Embryonic facial prominence (tissue), 1 donor: ENCODE measurements at regions not wholly inside any gene's neighbourhood (a gene's known extent, or its start where the extent isn't known, plus 50 kb on each side); places are given as distances from the start of the nearest gene placed in this dataset.

Experiments
- DNase-seq: peaks from one replicate; pipeline ENCODE4 v3.0.0-alpha.2; 2016; ENCODE audit errors: extremely low spot score

DNA sequence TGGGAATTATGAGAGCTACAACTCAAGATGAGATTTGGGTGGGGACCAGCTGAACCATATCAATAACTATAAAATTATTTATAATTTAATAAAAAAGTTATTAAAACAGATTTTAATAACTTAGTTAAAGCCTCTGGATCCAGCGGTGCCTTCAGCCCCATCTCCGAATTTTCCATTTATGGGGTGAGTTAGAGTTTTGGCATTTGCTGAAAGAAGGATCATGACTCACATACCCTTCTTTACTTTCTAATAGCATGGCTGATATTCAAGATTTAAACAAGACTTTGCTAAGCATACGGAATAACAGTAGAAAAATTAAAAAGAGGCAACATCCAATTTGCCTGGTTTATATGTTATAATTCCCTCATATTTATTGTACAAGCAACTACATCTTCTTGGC, 94.5 kb downstream of the RDH14 start:
- DNase-seq = no peak

DNA sequence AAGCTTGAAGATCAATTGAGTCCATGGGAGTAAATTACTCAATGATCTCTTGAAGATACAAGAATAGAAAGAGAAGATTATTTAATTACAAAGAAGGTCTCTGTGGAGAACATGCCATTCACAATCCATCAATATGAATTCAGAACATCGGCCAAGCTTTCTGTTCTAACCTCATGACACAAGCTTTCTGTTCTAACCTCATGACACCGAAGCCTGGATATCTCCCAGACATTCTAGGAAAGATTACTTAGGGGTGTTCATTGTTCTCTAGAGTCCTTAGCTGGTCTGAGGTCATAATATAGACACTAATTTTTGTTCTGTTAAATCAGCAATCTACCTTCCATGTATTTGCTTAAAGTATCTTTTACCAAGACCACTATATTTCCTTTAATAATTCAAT, 95.5 kb downstream of the RDH14 start:
- DNase-seq = no peak

DNA sequence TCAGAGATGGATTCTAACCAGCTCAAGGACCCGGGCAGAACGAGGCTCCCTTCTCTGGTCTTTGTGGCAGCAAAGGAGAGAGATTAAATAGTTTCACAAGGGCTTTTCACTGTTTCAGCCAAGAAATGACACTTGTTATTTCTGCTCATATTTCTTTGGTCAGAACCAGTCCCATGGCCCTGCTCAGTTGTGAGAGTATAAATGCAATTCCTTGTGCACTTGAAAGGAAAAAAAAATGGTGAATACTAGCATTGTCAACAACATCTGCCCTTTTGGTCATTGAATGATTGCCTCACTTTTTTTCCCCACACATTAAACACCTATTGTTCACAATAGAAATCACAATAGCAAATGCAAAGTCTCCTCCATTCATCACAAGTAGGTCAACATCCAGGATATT, 104.4 kb downstream of the RDH14 start:
- DNase-seq = no peak

DNA sequence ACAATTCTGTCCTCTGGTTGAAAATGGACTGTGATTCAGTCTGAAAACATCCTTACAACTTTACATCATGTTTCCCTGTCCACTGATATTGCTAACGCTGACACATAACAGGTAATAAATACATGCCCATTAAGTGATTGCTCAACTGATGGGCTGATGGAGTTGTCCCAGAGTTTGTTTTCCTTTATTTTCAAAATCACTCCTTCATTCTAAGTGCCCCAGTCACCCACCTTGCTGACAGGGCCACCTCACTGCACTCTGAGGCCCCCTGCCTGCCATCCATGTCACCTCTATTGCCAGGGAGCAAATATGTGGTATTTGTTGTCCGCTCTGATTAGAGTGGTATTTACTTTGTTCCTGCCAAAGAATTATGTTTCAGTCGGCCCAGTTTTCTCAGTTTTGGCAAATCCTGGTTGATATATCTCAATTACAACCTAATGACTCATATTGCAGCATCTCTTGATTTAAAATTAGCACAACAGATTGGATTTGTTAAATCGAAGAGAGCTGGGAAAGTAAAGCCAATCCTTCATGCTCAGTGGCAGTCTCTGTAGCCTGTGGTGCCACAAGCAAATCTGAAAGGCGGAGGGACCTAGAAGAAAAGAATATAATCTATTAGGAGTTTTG, 105.1 kb downstream of the RDH14 start:
- DNase-seq = no peak

DNA sequence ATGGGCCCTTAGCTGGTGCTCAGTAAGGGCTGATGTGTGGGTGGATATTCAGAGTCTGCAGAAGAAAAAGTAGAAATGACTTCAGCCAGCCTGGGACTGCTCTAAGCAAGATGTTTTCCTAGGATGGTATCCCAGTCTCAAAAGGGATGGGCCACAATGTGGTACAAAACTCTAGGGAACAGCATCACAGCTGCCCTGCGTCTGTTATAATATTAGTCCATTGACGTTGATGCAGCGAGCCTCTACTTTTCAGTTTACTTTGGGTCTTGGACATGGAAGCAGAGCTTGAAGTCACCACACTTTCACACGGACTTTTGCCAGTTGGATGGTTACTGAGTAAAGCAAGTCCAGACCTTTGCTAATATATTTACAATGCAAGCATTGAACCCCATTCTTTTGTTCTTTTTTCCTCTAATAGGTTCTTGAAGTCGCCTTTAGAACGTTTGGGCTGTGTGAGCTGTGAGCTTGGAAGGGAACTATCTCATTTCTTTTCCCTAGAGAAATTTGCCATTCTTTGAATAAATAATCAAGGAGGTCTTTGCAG, 105.7 kb downstream of the RDH14 start:
- DNase-seq = no peak

DNA sequence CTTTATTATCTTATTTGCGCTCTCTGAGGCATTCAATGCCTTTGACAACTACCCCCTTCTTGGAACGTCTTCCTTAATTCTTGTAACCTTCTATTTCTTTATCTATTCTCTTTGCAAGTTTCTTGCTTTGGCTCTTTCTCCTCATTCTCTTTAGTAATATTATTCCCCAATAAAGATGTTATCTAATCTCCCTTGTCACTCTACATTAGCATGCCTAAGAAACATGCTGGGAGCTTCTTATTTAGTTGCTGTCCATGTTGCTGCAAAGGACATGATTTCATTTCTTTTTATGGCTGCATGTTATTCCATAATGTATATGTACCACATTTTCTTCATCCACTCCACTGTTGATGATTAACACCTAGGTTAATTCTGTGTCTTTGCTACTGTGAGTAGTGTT, 113.7 kb downstream of the RDH14 start:
- DNase-seq = no peak

DNA sequence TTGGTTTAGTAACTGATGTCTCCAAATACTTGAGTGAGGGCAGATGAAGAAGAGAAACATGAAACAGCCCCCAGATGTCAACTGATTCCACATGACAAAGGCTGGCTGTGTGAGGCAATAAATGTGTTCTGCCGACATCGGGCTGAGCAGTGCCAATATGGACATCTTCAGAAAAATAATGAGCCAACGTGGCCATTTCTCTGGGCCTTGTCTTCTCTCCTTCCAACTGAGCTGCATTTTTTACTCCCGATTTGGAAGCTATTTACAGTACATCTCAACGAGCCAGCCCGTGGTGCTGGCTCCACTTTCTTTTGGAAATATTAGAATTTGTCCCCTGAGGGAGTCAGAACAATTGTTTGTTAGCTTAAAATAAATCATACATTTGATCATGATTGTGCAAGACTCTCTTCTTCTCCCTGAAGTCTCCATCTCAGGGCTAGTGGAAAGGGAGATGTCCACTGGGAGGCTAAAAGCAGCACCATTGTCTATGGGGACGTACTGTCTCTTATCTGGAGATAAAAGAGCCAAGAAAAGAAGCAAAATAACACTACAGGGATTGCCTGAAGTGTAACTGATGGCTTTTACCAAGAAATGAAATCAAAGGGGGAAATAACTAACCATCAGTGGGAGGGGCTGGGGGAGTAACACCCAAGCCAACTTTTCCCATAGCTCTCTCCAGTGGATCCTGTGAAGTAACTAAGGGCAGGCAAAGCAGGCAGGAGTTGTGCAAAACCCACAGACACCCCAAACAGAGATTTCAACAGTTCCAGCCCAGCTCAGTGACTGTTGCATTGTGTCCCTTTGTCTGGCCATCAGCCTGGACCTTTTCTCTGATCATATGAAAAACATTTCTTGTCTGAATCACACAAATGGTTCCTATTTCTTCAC, 114.8 kb downstream of the RDH14 start:
- no peak for DNase-seq

DNA sequence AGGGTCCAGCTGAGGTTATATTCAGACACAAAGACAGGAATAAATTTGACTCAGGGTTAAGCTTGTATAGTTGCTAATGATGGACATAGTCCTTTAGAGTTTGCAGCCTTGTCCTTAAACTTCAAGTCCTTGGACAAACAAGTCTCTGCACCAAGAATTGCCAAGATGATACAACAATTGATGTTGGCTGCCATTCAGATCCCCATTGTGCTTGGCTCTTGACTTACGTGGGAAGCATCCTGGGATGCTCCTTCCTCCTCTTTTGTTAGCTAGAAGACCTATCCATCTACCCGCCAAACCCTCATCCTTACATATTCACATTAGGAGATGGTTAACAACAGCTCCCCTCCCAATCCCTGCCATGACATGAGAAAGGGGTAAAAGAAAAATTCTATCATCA, 115.6 kb downstream of the RDH14 start:
- DNase-seq = no peak

DNA sequence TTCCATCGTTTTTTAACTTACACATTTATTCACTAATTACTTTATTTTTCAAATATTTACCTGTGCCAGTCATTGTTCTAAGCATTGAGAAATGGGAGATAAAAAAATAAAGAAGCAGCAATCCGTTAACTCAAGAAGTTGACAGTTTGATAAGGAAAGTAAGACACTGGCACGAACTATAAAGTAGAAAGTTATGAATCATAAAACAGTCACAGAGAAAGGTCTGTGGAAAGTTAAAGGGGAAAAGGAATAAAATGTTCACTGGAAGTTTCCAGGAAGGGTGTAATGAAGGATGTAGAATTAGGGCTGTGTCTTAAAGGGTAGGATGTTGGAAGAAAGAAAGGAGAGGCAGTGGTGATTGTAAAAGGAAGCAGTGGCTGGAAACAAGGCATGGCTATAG, 118.9 kb downstream of the RDH14 start:
- DNase-seq = no peak

DNA sequence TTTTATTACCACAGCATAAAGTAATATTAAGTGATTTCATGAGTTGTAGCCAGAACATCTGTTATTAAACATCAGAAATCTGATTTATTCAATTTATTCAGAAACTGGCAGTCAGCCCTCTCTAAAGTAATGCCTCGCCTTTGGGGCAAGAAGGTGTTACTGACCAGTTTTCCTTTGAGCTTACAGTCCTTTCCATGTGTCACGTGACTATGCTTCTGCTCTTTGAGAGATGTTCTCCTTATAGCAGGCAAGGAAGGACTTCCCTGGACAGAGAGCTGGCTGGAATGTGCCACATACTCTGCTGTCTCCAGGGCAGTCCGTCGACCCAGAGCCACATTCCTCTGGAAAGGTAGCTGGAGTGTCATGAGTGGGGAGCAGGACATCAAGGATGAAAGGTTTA, 119.7 kb downstream of the RDH14 start:
- no peak for DNase-seq

DNA sequence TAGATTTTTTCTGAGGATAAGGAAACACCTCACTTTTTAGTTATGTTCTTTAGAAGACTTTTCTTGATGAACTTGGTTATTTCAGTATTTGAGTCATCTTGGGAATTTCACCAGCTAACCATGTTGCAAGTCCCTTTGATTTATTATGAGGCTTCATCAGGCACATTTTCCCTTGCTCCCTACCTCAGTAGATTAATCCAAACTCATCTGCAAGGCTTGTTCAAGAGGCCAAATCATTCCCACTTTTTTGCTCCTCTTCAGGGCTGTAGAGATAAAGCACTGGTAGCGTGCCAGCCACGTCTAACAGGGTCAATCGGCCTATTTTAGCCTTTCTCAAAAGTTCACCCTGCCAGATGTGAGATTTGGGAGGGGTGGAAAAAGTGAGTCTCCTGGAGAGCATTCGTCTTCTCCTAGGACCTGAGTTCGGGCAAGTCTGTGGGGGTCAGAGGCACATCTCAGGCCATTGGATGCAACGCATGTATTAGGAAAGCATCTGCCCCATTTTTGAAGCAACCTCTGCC, 120.3 kb downstream of the RDH14 start:
- no peak for DNase-seq

DNA sequence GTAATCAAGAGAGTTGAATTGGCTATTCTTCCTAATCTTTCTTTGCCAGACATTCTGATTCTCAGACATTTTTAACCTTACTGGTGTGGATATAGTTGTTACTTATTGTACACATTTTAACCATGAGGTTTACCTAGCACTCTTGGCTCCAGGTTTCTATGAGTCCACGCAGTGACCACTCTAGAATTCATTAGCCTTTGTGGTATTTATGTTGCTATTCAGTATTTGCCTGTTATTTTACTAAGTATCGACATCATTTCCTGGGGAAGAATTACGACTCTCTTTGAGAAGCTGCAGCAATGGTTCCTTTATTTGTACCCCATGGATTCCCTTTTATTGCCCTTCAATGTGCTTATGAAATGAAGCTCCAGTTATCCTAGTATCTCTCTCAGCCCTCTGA, 120.7 kb downstream of the RDH14 start:
- no peak for DNase-seq

DNA sequence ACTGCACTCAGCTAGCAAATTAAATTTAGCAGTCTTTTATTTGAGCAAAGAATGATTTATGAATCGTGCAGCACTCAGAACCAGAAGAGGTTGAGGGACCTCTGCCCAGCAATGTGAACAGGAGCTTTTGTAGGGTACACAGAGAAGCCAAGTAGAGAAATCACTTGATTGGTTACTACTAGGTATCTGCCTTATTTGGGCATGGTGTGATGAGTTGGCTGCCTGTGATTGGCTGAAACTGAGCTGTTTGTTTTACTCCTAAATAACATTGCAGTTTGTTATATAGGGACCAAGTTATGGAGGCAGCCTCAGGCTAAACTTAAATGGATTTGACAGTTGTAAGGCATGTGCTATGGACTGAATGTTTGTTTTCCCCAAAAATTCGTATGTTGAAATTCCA, 122.5 kb downstream of the RDH14 start:
- no peak for DNase-seq

DNA sequence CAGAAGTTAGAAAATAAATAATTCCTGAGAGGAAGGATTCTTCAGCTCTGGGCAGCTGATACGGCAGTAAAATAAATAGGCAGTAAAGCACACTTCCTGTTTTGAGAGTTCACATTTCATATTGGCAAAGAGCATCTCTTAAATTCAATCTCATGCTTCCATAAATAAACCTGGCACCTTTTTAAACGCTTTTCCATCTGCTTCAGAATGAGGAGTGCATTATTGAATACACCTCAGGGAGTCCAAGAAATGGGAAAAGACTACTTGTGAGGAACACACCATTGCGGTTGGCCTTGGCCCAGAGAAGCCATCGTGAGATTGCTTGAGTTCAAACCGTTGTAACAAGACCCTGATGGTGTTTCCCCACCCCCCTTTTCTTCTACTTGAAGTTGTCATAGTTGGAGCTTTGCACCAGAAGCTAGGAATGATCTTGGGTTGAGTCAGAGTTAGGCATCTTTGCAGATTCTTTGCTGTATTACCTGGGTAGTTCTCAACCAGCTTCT, 123.9 kb downstream of the RDH14 start:
- no peak for DNase-seq

DNA sequence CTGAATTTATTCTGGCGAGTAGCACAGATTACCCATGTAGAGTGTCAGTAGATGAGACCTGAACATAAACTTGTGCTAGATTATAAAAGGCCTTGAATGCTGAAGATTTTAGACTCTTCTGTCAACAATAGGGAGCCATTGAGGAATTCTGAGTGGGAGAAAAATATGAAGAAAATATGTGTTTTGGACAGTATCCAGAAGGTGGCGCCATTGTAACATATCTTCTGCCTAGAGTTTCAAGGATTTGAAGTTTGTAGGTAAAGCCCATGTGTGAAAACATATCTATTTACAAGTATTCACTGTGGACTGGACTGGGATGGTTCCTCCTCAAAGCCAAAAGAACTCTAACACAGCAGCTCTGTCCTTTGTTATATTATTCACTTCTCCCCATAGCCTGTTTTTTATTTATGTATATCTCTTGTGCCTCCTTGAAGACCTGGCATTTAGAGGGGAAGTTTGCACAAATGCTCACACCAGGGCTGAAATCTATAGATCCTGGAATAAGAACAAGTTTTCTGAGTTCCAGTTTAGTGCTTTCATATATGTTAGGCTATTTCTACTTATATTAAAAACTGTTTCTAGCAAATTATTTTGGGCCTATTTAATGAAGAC, 124.9 kb downstream of the RDH14 start:
- DNase-seq = peak; percentile 41

DNA sequence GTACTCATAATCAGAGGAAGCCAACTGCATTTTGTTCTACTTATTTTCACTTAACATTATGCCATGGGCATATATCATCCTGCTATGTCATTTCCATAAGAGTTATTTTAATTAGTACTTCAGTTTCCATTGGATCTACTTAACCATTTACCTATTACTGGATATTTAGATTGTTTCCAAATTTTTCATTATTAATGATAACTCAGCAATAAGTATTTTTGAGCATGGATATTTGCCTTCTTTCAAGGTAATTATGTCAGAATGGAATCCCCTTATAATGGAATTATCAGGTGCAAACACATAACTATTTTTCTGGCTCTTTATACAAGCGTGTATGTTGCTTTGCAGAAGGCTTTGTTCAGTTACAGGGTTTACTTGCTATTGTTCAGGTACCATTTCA, 126.6 kb downstream of the RDH14 start:
- DNase-seq = no peak

DNA sequence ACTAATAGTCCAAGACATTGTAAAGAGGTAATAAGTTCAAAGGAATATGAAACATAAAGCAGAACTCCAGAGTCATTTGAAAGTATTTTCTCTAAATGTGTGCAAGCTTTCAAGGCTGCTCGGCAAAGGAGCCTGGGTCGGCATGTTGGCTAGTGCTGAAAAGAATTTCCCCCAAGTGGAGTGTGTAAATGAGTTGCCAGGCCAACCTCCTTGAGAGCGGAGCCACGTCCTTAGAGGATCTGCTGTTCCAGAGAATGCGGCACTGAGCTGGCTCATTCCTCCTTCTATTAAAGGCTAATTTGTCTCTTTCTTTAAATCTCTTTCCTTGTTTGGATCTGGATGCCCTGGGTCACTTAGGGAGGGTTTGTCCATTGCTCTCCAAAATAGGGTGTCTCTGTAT, 127.5 kb downstream of the RDH14 start:
- DNase-seq = no peak

DNA sequence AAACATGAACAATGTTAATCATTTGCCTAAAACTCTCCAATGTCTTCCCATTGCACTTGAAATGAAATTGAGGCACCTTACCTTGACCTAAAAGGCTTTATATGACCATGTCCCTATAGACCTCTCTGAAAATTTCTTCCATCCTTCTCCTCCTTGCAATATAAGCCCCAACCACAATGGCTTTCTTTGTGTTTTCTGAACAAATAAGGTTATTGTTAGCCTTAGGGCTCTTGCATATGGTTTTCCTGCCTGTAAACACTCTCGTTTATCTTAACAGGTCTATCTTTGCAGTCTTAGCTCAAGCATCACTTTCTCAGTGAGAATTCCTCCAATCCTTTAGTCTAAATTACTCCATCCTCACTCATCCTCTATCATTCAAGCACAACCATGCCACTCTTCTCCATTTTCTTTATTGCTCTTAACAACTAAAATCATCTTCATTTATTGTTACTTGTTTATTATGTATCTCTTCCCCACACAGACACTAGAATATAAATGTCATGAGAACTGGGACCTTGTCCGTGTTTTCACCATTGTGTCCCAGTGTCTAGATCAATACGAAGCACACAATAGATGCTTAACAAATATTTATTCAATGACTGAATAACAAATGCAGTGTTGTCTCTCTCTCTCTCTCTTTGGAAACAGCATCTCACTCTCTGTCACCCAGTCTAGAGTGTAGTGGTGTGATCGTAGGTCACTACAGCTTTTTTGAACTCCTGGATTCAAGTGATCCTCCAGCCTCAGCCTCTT, 129.3 kb downstream of the RDH14 start:
- no peak for DNase-seq

DNA sequence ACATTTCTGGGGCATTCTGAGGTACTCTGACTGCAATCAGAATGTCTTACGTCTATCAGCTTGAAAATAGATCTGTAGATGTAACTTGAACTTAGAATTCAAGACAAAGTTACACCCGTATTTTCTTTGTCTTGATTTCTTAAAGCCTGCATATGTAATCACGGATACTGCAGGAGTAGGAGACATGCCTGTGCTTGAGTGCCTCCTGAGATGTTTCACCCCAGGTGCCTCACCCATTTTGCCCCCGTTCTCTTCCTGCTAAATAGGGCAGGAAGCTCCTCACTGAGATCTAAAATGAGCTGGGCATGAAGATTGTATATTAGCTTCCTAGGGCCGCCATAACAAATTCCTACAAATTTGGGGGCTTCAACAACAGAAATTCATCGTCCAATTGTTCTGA, 131.9 kb downstream of the RDH14 start:
- DNase-seq = no peak

DNA sequence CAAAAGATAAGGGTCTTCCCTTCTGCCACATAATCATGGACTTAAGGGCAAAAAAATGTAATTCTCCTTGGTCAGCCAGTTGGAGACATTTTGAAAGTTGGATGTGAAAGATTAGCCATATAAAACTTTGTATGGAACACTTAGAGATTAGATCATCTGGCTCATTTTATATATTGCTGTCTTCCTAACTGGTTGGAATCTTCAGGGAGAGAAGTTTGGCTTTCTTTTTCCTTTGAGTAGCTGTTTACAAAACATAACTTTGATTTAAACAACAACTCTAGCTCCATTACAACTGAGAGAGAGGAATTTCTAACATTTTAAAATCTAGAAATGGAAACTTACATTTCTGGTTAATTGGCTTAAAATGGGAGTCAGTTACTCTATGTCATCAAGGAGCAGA, 132.7 kb downstream of the RDH14 start:
- DNase-seq = no peak

DNA sequence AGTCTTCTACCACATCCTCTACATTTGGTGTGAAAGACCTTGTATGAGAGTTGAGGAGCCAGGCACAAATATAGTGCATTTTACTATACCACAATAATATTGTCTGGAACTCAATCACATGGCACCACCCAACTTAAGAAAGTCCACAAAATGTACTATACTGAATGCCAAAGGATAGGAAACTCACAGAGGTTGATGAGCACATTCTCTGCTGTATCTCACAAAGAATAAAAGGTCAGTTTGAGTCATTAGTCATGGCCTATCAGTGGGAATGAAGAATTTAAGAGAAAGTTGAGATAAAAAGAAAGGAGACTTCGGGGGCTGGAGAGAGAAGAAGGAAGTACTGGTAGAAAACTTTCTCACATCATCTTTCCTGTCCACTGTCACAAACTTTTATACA, 134.3 kb downstream of the RDH14 start:
- no peak for DNase-seq
